Esophagus muscularis mucosa (tissue), 4 donors: ENCODE measurements at regions not wholly inside any gene's neighbourhood (a gene's known extent, or its start where the extent isn't known, plus 50 kb on each side); places are given as distances from the start of the nearest gene placed in this dataset.

Experiments
- DNase-seq: peaks from one replicate; pipeline ENCODE4 v3.0.0-alpha.2; 2017; ENCODE audit errors: extremely low spot score
- H3K27ac ChIP-seq, 4 donors: fragments of 200-600 bp; sonication (generic); replicated peaks in 1 of 4; 1 replicate in 3 of 4; 2 replicates in 1 of 4; pipeline ENCODE4 v1.5.1; 2016 to 2019; ENCODE audit warnings: mild to moderate bottlenecking in 1 of 4
- H3K27me3 ChIP-seq, 4 donors: fragments of 200-600 bp; sonication (generic); one replicate each; pipeline versions ENCODE4 v1.5.1 to v1.6.0; 2016 to 2019
- H3K36me3 ChIP-seq, 4 donors: fragments of 200-600 bp; sonication (generic); one replicate each; pipeline ENCODE4 v1.5.1; 2016 to 2019
- H3K4me1 ChIP-seq, 4 donors: fragments of 200-600 bp; sonication (generic); one replicate each; pipeline ENCODE4 v1.5.1; 2016 to 2019
- H3K4me3 ChIP-seq, 4 donors: fragments of 200-600 bp; sonication (generic); 1 replicate in 2 of 4; 2 replicates in 2 of 4; pipeline ENCODE4 v1.5.1; 2016 to 2019; ENCODE audit warnings: mild to moderate bottlenecking in 4 of 4, moderate library complexity in 1 of 4
- H3K9me3 ChIP-seq, 4 donors: fragments of 200-600 bp; sonication (generic); 1 replicate in 3 of 4; 2 replicates in 1 of 4; pipeline ENCODE4 v1.5.1; 2016 to 2019
- EP300 ChIP-seq: sonication (generic); formaldehyde crosslinking; IDR thresholded peaks from one replicate; pipeline ENCODE4 v1.6.1; 2017; ENCODE audit warnings: antibody characterized with exemption
- POLR2A ChIP-seq: fragments of 450-650 bp; IDR thresholded peaks from one replicate; pipeline ENCODE4 v1.6.1; 2017; ENCODE audit warnings: antibody characterized with exemption, moderate library complexity, mild to moderate bottlenecking, low read depth
- POLR2AphosphoS5 ChIP-seq, 2 donors: sonication (generic); formaldehyde crosslinking; IDR thresholded peaks; one replicate each; pipeline ENCODE4 v1.6.1; 2017; ENCODE audit warnings: antibody characterized with exemption in 2 of 2
- WGBS: methylation state at CpG from one replicate; pipeline ENCODE4 v1.1.5; 2018; 5-methylcytosine and 5-hydroxymethylcytosine counted together
- intact Hi-C: fragments of 100-400 bp; cut with DNase I; formaldehyde crosslinking; loops from one replicate; pipeline ENCODE4 v1.15.1; 2023
- TF ChIP-seq, protein P1 (sequence below), 3 experiments: fragments of 200-600 bp in 2 of 3; fragments of 450-650 bp in 1 of 3; sonication (generic) in 2 of 3; IDR thresholded peaks; one replicate each; pipeline ENCODE4 v1.5.1; 2017 to 2019; ENCODE audit warnings: antibody characterized with exemption in 3 of 3, mild to moderate bottlenecking in 2 of 3, moderate library complexity in 1 of 3

DNA sequence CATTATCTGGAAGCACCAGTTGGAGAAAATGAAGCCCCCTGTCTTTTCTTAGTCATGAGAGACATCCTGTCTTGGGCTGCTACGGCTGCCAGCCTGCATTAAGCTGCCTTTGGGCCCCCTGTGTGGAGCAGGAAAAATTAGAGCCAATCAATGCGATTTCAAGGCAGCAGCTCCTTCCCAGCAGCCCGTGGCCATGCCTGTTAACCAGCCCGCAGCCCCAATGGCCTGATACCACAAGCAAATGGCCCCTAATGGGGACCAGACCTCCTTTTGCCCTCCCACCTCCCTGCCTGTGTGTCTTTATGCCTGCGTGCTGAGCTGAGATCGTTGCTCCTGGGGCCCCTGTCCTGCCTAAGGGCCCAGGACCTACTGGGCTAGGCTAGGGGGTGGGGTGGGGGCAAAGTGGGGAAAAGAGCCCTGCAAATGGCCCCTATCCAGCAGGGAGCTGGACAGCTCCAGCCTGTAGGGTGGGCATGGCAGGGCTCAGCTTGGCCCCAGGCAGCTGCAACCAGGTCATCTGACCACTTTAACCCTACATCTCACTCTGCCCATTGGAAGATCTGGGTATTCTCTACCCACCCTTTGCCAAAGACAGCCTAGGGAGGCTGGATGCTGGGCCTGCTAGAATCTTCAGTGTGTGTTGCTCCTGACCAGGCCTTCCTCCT, 53.8 kb upstream of the MRPS22 start:
- no peak for DNase-seq
- WGBS = no CpG with 5 or more reads among the region's 6 CpGs

DNA sequence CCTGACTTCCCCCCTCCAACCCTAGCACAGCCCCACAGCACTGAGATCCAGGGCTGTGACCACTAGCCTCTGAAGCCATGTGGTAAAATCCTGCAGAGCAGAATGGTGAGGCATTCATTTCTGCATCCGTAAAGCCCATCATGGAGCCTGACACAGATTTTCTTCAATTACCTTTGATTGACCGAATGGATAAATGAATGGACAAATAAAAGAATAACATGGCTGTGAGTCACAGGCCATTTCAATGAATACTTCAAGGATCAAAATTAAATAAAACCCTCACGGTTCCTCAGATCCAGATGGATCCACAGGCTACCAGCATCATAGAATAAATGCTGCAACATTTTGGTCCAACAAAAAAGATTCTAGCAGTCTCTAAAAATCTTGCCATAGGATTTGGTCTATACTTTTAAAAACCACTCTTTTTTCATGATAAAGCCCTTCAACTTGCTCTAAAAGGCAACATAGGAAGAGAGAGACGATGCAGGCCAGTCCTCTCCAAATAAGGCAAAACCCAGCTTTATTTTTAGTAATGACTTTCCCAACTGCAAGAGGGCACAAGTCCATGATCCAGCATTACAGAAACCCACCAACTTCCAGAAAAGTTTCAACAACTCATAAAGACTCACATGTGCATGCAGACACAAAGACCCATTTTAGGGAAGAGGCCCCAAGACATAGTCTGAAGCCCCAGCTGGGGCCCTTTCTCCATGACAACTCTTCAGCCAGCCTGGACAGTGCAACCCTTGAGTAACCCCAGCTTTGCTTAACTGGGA, 52.4 kb upstream of the MRPS22 start:
- intact Hi-C loops = no loop called here
- no peaks in the 10 kb centered on the region for H3K9me3 ChIP-seq
- H3K27ac ChIP-seq = no peak overlapping the region
- DNase-seq = no peak
- H3K36me3 ChIP-seq = no peaks in the 10 kb centered on the region
- H3K4me3 ChIP-seq = no peak overlapping the region
- no peaks in the 10 kb centered on the region for H3K27me3 ChIP-seq
- WGBS = 76% methylated on average over 4 of the region's 4 CpGs
- H3K4me1 ChIP-seq = peaks cover 0 to 12% (median 0%) of the 10 kb centered on the region in 4 donors
- TF ChIP-seq POLR2AphosphoS5 (IDR thresholded peaks at IDR 0.05) = no peak
- TF ChIP-seq, protein P1, sequence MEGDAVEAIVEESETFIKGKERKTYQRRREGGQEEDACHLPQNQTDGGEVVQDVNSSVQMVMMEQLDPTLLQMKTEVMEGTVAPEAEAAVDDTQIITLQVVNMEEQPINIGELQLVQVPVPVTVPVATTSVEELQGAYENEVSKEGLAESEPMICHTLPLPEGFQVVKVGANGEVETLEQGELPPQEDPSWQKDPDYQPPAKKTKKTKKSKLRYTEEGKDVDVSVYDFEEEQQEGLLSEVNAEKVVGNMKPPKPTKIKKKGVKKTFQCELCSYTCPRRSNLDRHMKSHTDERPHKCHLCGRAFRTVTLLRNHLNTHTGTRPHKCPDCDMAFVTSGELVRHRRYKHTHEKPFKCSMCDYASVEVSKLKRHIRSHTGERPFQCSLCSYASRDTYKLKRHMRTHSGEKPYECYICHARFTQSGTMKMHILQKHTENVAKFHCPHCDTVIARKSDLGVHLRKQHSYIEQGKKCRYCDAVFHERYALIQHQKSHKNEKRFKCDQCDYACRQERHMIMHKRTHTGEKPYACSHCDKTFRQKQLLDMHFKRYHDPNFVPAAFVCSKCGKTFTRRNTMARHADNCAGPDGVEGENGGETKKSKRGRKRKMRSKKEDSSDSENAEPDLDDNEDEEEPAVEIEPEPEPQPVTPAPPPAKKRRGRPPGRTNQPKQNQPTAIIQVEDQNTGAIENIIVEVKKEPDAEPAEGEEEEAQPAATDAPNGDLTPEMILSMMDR (IDR thresholded peaks at IDR 0.05) = no peak
- TF ChIP-seq EP300 = no peak
- no peak for TF ChIP-seq POLR2A

More for the DNA sequence above, 53.8 kb upstream of the MRPS22 start:
- intact Hi-C loops = no loop called here
- Histone ChIP-seq H3K4me3 (no peak overlapping the region), H3K27ac (no peak overlapping the region), H3K4me1 (peaks cover 0 to 12% (median 0%) of the 10 kb centered on the region in 4 donors), H3K36me3 (no peaks in the 10 kb centered on the region), H3K27me3 (no peaks in the 10 kb centered on the region), H3K9me3 (no peaks in the 10 kb centered on the region)
- no peak for TF ChIP-seq EP300
- no peak for TF ChIP-seq POLR2AphosphoS5 (IDR thresholded peaks at IDR 0.05)
- no peak for TF ChIP-seq POLR2A
- TF ChIP-seq, protein P1 (IDR thresholded peaks at IDR 0.05) = no peak

DNA sequence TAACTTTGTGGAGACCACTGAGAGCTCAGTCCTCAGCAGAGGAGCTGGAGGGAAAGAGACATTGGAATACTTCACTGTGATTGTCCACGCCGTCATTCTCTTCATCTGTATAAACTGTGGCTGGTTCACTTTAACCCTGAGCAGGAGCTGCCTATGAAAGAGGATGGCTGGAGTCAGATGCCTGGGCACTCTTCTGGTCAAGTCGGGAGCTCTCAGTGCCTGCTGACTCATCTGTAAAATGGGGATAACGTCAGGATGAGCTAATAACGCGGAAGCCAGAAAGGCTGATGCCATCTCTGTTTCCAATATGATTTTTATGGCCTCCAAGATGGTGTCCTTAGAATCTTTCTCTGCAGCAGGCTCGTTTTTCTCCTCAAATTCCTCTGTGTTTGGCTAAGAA, 51.6 kb upstream of the MRPS22 start:
- intact Hi-C loops = no loop called here
- peaks cover 0 to 11% (median 0%) of the 10 kb centered on the region in 4 donors for H3K4me1 ChIP-seq
- no peaks in the 10 kb centered on the region for H3K9me3 ChIP-seq
- no peak for DNase-seq
- no peak for TF ChIP-seq EP300
- no peaks in the 10 kb centered on the region for H3K36me3 ChIP-seq
- WGBS = 81% methylated on average over 7 of the region's 7 CpGs
- H3K27ac ChIP-seq = no peak overlapping the region
- H3K27me3 ChIP-seq = no peaks in the 10 kb centered on the region
- no peak overlapping the region for H3K4me3 ChIP-seq

DNA sequence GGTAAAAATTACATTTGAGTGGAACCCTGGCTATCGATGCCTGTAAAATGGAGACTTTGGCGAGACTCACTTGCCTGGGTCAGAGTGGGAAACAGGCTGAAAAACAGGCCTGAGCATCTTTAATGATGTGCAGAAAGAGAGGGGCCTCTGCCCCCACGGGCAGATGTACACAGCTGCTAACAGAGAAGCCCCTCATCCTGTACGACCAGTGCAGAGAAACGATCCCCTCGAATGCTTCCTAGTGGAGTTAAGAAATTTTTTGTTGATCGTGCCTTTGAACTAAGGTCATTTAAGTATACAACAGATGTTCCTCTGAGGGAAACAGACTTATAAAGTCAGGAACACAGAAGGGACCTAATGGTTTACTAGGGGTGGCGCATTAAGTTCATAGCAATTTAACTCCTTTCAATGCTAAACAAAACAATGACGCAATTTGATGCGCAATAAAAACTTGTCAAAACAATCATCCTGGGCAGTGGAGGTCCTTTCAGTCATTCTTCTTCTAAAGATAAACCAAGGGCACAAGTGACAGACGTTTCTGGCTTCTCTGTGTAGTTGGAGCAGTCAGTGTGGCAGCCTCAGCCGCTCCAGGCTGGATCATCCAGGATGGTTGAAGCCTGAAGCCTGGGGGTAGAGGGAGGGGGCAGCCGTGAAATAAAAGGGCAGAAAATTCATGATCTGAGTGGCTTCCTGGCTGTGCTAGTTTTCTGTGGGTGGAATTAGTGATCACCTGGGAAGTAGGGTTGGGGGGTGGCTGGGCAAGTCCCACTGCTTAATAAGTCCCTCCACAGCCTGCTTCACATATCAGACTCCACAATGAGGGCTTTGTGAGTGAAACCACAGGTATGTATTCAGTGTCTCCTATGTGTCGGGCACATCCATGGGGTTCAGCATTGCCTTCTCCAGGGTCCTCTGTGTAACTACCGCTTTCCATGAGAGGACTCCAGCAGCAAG, 50.8 kb upstream of the MRPS22 start:
- H3K27ac ChIP-seq = no peak overlapping the region
- no peak for DNase-seq
- TF ChIP-seq, protein P1 (IDR thresholded peaks at IDR 0.05) = no peak
- TF ChIP-seq EP300 = no peak
- no peak for TF ChIP-seq POLR2A
- no peak for TF ChIP-seq POLR2AphosphoS5 (IDR thresholded peaks at IDR 0.05)
- H3K4me1 ChIP-seq = peaks cover 0 to 4% (median 0%) of the 10 kb centered on the region in 4 donors
- no peaks in the 10 kb centered on the region for H3K36me3 ChIP-seq
- no peaks in the 10 kb centered on the region for H3K27me3 ChIP-seq
- 59% methylated on average over 15 of the region's 15 CpGs for WGBS
- no peak overlapping the region for H3K4me3 ChIP-seq
- intact Hi-C loops = no loop called here
- no peaks in the 10 kb centered on the region for H3K9me3 ChIP-seq

DNA sequence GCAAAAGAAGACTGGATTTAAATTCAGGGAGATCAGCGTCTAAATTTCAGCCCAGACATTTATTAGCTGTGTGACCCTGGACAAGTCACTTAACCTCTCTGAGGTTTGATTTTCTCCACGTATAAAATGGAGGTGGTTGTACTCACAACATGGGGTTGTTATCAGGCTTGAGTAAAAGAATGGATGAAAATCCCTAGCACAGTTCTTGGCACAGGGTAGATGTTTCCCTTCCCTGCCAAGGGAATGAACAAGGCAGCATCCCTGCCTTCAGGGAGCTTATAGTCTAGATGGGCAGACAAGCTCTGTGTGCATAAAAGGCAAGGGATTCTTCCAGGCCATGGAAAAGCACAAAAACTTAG, 50.2 kb upstream of the MRPS22 start:
- no peaks in the 10 kb centered on the region for H3K9me3 ChIP-seq
- 88% methylated on average over 2 of the region's 2 CpGs for WGBS
- no peak overlapping the region for H3K27ac ChIP-seq

More for the DNA sequence above, 50.2 kb upstream of the MRPS22 start:
- Histone ChIP-seq H3K27me3 (no peaks in the 10 kb centered on the region), H3K36me3 (no peaks in the 10 kb centered on the region), H3K4me3 (no peak overlapping the region), H3K4me1 (no peaks in the 10 kb centered on the region)
- DNase-seq = no peak
- intact Hi-C loops = no loop called here
- TF ChIP-seq EP300 = no peak
- no peak for TF ChIP-seq POLR2A
- TF ChIP-seq, protein P1 (IDR thresholded peaks at IDR 0.05) = no peak
- no peak for TF ChIP-seq POLR2AphosphoS5 (IDR thresholded peaks at IDR 0.05)
